GM19328 (cell line): ENCODE measurements at regions not wholly inside any gene's neighbourhood (a gene's known extent, or its start where the extent isn't known, plus 50 kb on each side); places are given as distances from the start of the nearest gene placed in this dataset.
"Not testable (repeated sequence)": the region's sequence is repeated elsewhere in the genome, so short reads cannot be mapped to it uniquely, and the experiment has no call there.

Source experiments
- ATAC-seq: cut with Tn5 transposase; IDR thresholded peaks from one replicate; pipeline ENCODE4 v1.9.1; 2021; ENCODE audit warnings: mild to moderate bottlenecking, moderate library complexity; ENCODE audit not compliant: unreplicated experiment

- ATAC-seq: no peak
Observed at GRCh38 chr3:157859541-157859940, 246.7 kb downstream of the SHOX2 start.

GRCh38 chr3:157858821-157859220, 247.4 kb downstream of the SHOX2 start:
- ATAC-seq: no peak

- no peak for ATAC-seq
Observed at GRCh38 chr3:157857440-157857839, 248.8 kb downstream of the SHOX2 start.

GRCh38 chr3:157856078-157856939, 249.9 kb downstream of the SHOX2 start:
- no peak for ATAC-seq

GRCh38 chr3:157845839-157846238, 260.4 kb downstream of the SHOX2 start:
- ATAC-seq: not testable (repeated sequence)

- no peak for ATAC-seq
Observed at GRCh38 chr3:157844800-157845565, 261.2 kb downstream of the SHOX2 start.

GRCh38 chr3:157844216-157844615, 262.0 kb downstream of the SHOX2 start:
- ATAC-seq: no peak

GRCh38 chr3:157841029-157841428, 265.2 kb downstream of the SHOX2 start:
- ATAC-seq: no peak

- no peak for ATAC-seq
Observed at GRCh38 chr3:157840564-157840963, 265.7 kb downstream of the SHOX2 start.

- ATAC-seq: no peak
Observed at GRCh38 chr3:157838457-157838856, 267.8 kb downstream of the SHOX2 start.

GRCh38 chr3:157837336-157837735, 268.9 kb downstream of the SHOX2 start:
- ATAC-seq: no peak

- ATAC-seq: no peak
Observed at GRCh38 chr3:157836022-157836421, 270.2 kb downstream of the SHOX2 start.

GRCh38 chr3:157832588-157832987, 273.6 kb downstream of the SHOX2 start:
- no peak for ATAC-seq

GRCh38 chr3:157830556-157831236, 275.5 kb downstream of the SHOX2 start:
- ATAC-seq: no peak

- no peak for ATAC-seq
Observed at GRCh38 chr3:157829786-157830185, 276.4 kb downstream of the SHOX2 start.

- no peak for ATAC-seq
Observed at GRCh38 chr3:157824281-157824680, 281.9 kb downstream of the SHOX2 start.

- no peak for ATAC-seq
Observed at GRCh38 chr3:157823050-157823449, 283.2 kb downstream of the SHOX2 start.

GRCh38 chr3:157820157-157820517, 286.1 kb downstream of the SHOX2 start:
- ATAC-seq: no peak

- ATAC-seq: no peak
Observed at GRCh38 chr3:157819270-157820156, 286.7 kb downstream of the SHOX2 start.

GRCh38 chr3:157816896-157817295, 289.3 kb downstream of the SHOX2 start:
- no peak for ATAC-seq

GRCh38 chr3:157816296-157816695, 289.9 kb downstream of the SHOX2 start:
- no peak for ATAC-seq
